Stimulated activated CD4-positive, alpha-beta T cell treated with anti-CD3 and anti-CD28 coated beads, TNF-alpha, amount 100 ng/mL, for 48 hours (primary cell): ENCODE measurements at regions not wholly inside any gene's neighbourhood (a gene's known extent, or its start where the extent isn't known, plus 50 kb on each side); places are given as distances from the start of the nearest gene placed in this dataset.

Experiments
- DNase-seq, 3 donors: peaks; one replicate each; pipeline ENCODE4 v3.0.0-alpha.2; 2020; ENCODE audit warnings: low read depth in 3 of 3

- DNase-seq, result no peak
These were observed 882.9 kb downstream of the RPA4 start for GRCh38 chrX:97766501-97767095.

GRCh38 chrX:97787311-97787710 is 903.6 kb downstream of the RPA4 start:
- DNase-seq, result no peak

DNA sequence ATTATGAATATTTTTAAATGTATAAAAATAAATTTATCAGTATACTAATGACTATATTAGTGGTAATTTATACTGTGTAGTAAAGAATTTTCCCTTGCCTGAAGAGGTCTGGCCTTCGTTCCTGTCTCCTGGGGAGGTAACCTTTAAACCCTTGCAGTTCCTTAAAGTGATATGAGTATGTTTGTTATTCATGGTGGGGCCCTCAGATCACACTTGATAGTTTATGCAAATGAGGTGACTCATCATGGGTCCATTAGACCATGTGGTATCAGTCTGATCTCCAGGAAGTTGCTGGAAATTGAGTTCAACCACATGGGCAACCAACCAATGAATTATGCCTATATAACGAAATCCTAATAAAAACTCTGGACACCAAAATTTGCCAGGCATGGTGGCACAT is 904.1 kb downstream of the RPA4 start:
- DNase-seq, result no peak

DNA sequence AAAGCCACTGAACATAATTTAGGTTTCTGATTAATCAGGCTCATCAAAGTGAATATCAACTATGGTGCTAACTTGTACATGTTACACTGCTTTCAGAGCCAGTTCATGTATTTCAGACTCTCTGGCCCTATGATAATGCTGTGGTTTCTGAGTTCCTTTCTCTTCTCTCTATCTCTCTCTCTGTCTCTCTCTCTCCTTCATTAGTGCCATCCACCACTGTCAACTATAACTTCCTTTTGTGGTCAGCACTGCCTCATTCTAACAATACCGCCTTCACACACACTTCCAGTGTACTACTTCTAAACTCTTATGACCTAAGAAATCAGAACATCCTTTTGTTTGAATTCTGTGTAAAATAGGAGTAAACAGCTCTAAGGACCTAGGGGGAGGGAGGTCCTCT is 907.1 kb downstream of the RPA4 start:
- no peak for DNase-seq

DNA sequence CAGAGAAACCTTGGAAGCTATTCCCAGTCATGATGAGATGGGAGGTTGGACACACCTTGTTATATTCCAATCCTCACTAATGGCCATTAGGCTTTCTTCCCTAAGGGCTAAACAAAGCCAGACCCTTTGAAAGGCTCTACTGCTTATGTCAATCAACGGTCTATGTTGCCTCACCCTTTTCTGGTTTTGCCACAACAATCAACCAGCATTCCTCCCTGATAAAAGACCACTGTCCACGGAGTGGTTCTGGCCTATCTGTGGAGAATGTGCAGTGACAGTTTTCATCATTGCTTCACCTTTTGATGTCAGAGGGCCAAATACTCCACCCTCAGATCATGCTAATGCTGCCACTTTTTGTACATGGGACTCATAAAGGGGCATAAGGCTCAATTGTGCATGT is 913.4 kb downstream of the RPA4 start:
- no peak for DNase-seq

DNA sequence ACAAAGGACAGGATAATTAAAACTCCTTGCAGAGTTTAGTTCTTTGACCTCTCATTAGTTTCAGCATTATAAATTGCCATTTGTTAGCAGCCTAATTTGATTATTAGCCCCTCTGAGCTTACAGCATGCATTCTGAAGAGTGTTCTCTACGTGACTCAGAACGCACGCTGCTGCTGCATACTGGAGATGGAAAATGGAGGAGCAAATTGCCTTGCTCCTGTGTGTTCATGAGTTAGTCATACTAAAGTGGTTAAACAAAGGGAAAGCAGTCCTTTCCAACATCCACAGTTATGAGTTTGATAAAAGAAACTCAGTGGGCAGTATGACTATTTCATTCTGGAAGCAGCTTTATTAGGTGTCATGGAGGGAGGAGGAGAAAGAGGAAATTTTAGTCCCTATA is 922.5 kb downstream of the RPA4 start:
- no peak for DNase-seq

GRCh38 chrX:97806946-97807345 is 923.2 kb downstream of the RPA4 start:
- no peak for DNase-seq

DNA sequence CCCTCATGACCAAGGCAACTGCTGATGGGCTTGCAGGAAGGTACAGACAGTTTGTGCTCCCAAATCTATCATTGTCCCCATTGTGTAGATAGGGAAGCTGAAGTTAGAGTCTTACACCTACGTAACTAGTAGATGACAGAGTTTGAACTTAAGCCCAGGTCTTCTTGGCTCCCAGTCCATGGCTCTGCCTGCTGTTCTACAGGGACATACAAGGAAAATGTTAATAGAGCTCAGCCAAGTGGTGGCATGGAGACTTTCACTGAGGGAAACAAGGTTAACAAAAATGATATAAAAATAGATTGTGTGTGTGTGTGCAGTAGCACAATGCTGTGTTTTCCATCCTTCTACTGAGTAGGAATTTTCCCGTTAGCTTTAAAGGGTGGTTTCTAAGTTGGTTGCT is 936.5 kb downstream of the RPA4 start:
- DNase-seq, result no peak

- no peak for DNase-seq
These were observed 944.8 kb downstream of the RPA4 start for GRCh38 chrX:97828471-97828870.

DNA sequence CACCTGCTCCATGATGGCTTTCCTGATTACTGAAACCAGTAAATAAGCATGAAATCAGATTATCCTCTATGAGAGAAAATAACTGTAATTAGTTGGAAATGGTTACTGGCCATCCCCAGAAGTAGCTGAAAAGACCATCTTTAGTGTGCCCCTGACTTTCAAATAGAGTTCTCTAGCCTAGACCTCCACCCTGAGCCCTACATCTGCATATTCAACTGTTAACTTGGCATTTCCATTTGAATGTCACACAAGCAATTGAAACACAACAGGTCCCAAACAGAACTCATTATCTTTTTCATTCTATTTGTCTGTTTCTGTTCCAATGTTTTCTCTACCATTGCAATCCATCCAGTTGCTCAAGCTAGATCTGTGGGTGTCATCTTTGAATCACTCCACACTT is 952.3 kb downstream of the RPA4 start:
- DNase-seq, result no peak

DNA sequence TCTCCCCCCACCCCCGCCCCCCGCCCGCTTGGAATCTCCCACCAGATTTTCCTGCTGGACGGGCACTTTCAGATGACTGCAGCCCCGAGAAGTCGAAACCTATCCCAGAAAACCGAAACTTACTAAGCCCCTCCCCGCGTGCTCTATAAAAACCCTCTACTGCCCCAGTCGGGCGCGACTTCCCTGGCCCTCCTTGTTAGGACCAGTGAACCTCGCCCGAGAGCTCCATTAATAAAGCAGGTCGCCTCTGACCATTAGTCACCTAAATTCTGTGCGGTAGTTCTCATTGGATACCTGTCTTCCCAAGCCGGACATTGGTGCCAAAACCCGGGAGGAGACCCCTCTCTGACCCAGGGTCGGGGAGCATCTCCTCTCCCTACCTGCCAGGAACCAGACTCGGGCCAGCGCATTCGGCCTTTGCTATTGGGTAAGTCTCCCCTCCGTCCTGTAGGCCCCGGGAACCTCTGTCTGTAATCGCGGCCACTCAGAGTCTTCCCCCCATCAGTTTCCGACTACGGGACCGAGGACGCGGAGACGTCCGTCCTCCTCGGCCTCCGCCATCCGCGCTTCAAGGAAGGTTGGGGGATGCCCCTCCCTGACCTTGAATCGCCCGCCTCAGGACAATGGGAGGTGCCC is 958.0 kb downstream of the RPA4 start:
- no peak for DNase-seq

DNA sequence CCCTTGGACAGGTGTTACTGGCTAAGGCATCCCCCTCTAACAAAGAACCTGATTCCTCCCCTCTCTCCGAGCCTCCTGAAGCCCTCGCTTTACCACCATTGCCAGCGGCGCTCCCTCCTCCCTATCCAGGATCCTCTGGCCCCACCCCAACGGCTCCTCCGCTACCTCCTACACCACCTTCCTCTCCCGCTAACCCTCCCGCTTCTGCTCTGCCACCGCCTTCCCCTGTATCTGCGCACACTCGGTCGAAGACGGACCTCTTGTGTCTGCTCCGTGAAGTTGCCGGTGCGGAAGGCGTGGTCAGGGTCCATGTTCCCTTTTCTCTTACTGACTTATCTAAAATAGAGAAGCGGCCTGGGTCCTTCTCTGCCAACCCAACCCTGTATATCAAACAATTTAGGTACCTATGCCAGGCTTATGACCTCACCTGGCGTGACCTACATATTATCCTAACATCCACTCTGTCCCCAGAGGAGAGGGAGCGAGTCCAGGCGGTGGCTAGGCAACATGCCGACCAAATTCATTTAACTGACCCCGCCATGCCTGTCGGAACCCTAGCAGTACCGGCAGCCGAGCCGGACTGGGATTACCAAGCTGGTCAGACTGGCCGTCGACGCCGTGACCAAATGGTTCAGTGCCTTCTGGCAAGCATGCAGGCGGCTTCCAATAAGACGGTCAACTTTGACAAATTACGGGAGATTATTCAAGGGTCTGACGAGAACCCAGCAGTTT is 958.9 kb downstream of the RPA4 start:
- DNase-seq, result no peak

DNA sequence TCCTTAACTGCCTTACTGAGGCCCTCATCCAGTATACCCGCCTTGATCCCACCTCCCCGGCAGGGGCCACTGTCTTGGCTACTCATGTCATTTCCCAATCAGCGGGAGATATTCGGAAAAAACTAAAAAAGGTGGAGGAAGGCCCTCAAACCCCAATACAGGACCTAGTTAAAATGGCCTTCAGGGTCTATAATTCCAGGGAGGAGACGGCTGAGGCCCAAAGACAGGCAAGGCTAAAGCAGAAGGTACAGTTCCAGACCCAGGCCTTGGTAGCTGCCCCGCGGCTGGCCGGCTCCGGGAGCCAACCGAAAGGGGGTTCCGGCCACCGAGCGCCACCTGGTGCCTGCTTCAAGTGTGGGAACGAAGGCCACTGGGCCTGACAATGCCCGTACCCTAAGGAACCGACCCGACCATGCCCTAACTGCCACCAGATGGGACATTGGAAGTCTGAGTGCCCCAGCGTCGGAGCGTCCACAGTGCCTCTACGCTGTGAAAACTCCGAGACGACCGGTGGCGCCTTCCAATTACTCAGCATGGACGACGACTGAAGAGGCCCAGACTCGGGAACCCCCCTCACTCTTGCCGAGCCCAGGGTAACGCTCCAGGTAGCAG is 959.6 kb downstream of the RPA4 start:
- no peak for DNase-seq

GRCh38 chrX:97844161-97844560 is 960.5 kb downstream of the RPA4 start:
- DNase-seq, result no peak

GRCh38 chrX:97844943-97845342 is 961.2 kb downstream of the RPA4 start:
- DNase-seq, result no peak

DNA sequence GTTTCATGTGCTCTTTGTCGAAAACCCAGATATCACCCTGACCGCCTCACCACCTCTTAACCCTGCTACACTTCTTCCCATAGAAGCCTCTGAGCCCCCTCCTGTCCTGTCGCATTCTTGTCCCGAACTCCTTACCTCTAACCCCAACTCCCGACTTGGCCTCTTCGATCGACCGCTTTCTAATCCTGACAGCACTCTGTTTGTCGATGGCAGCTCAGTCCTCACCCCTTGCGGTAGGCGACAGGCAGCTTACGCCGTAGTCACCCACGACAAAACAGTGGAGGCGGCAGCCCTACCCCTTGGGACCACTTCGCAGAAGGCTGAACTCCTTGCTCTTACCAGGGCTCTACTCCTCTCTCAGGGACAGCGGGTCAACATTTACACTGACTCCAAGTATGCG is 961.7 kb downstream of the RPA4 start:
- no peak for DNase-seq

GRCh38 chrX:97846228-97846627 is 962.5 kb downstream of the RPA4 start:
- no peak for DNase-seq

- DNase-seq, result no peak
These were observed 963.1 kb downstream of the RPA4 start for GRCh38 chrX:97846718-97847237.

GRCh38 chrX:97847885-97848679 is 964.4 kb downstream of the RPA4 start:
- no peak for DNase-seq

GRCh38 chrX:97849951-97850350 is 966.2 kb downstream of the RPA4 start:
- no peak for DNase-seq

DNA sequence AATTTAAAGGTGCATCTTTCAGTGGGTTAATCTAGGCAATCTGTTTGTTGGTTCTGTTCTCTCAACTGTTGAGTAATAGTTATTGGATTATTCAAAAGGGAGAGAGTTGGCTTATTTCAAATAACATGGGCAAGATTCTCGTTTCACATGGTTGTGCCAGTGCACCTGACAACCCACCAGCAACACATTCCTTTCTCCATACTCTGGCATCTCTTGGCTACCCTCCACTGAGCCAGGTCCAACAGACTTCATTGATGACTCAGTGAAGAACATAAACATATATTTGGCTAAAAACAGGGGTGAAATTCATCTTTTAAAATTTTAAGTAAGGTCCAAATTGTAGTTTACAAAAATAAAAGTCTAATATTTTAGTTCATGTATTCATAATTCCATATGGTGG is 967.2 kb downstream of the RPA4 start:
- no peak for DNase-seq

DNA sequence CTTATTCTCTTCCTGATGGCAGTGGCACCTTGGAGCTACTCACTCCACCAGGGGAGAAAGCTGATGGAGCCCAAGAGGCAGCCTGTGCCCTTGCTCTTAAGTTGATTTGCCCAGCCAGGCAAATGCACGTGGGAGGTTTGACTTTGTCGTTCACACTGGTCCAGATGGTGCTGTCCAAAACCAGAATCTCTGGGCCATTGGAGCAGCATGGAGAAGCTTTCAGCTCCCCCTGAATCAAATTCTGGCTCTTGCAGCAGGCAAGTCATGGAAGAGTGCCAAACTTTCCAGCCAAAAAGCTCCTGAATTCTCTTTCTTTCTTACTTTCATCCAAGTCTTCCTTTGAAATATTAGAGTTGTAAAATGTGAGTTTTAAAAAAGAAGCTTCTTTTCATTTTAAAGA is 970.4 kb downstream of the RPA4 start:
- DNase-seq, result no peak
